Right lobe of liver (tissue), 4 donors: ENCODE measurements at regions not wholly inside any gene's neighbourhood (a gene's known extent, or its start where the extent isn't known, plus 50 kb on each side); places are given as distances from the start of the nearest gene placed in this dataset.

ENCODE experiments used
- CTCF ChIP-seq, 4 donors: fragments of 200-600 bp in 3 of 4; fragments of 450-650 bp in 1 of 4; IDR thresholded peaks; one replicate each; pipeline versions ENCODE4 v1.5.1 to v1.8.0; 2016 to 2022; ENCODE audit warnings: antibody characterized with exemption in 4 of 4, mild to moderate bottlenecking in 2 of 4
- POLR2A ChIP-seq: fragments of 450-650 bp; IDR thresholded peaks from one replicate; pipeline ENCODE4 v1.6.1; 2017; ENCODE audit warnings: antibody characterized with exemption, mild to moderate bottlenecking
- donor health status: DM: no; HTN: no; CAD: no.
- donor health status: DM: no; HTN: no; CAD: no.
- donor health status: DM: no; HTN: yes; CAD: no.

DNA sequence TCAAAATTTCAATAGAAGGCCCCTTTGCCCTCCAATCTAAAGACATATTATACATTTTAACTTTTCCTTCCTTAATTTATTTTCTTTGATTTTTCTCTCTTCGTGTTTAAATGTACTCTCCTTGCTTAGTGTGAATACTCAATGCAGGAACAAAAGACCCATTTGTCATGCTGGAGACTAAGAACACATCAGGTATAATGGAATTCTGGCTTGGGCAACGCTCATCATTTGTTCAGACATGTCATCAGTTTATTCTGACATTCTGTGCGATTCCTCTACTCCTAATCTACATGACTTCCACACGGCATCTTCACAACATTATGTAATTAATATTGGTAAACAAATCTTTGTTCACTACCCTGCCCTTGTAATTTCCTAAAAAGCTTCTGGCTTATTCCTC lies 136.6 kb upstream of the LRRN1 start:
- TF ChIP-seq CTCF (IDR thresholded peaks at IDR 0.05) (no peak), POLR2A (no peak)
